HG03108 (cell line): ENCODE measurements at regions not wholly inside any gene's neighbourhood (a gene's known extent, or its start where the extent isn't known, plus 50 kb on each side); places are given as distances from the start of the nearest gene placed in this dataset.
"Not testable (repeated sequence)": the region's sequence is repeated elsewhere in the genome, so short reads cannot be mapped to it uniquely, and the experiment has no call there.

Experiments used
- ATAC-seq: cut with Tn5 transposase; IDR thresholded peaks from one replicate; pipeline ENCODE4 v1.9.1; 2021; ENCODE audit warnings: moderate library complexity; ENCODE audit not compliant: unreplicated experiment

- ATAC-seq, result no peak
These were observed 149.8 kb upstream of the PALMD start for GRCh38 chr1:99496067-99496466.

DNA sequence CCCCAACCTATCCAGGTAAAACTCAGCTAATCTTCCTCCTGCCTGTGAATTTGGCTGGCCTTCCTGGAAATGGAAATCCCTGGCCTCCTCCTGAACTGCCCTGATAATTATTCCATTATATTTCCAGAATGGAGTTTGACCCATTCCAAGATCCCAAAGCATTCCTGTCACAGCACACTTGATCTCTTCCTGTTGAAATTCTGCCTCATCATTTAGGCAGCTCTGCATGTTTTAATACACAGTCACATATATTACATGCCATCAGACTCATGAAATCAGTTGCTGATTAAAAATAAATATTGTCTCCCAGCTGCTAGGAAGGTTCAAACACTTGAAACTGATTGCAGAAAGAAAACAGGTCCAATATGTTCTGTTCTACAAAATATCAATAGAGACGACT, 148.2 kb upstream of the PALMD start:
- no peak for ATAC-seq

DNA sequence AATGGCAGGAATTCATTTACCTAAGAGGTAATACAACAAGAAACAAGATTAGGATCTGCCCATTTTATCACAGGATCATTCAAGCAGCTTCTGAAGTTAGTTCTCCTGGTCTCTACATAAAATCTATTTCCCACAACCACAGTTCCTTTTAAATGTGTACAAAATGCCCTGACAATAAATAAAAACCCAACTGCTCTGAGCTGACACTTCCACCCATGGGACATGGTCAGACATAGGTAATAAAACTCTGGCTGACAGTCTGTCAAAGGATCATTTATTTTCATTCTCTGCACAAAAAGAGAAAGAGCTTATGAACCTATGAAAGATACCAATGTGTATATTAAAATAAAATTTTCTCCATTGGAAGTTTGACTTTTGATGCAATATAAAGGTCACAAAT, 145.4 kb upstream of the PALMD start:
- no peak for ATAC-seq

DNA sequence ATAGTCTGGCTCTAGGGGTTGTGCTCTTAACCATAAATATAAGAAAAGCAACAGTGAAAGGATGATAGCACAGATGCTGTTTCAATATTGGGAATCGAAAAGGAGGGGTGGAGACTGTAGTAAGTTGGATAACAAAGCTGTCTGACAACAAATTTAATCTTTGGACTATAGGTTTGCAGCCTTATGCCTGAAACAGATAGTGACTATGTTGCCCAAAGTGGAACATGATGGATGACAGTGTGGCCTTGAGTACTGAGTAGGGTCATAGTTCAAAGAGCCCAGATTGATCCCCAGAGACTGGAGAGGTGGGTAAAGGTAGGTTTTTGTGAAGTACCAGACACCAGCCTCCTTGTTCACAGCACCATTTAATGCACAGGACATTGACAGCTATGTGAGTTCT, 144.0 kb upstream of the PALMD start:
- no peak for ATAC-seq

GRCh38 chr1:99502400-99502799, 143.5 kb upstream of the PALMD start:
- no peak for ATAC-seq

GRCh38 chr1:99503276-99503747, 142.6 kb upstream of the PALMD start:
- no peak for ATAC-seq

DNA sequence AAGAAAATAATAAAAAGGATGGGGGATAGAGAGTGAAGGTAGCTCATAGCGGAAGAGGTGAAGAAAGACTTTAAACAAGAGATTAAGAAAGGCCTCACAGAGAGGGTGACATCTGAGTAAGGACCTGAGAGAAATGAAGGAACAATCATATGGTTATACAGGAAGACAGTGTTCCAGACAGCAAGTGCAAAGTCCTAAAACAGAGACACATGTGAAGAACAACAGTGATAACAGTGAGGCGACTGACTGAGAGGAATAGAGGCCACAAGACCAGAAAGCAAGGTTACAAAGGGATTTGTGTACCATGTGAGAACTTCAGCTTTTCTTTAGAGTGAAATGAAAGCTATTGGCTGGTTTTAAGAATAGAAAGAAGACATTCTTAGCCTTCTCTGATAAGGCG, 141.6 kb upstream of the PALMD start:
- ATAC-seq, result no peak

DNA sequence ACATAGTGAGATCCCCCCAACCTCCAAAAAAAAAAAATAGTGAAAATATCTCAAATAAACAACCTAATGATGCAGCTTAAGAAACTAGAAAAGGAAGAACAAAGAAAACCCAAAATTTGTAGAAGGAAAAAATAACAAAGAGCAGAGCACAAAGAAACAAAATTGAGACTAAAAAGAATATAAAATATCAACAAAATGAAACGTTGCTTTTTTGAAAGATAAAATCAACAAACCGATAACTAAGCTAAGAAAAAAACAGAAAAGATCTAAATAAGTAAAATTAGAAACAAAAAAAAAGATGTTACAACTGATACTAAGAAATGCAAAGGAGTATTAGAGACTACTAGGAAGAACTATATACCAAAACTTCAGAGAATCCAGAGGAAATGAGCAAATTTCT, 139.3 kb upstream of the PALMD start:
- ATAC-seq, result no peak

DNA sequence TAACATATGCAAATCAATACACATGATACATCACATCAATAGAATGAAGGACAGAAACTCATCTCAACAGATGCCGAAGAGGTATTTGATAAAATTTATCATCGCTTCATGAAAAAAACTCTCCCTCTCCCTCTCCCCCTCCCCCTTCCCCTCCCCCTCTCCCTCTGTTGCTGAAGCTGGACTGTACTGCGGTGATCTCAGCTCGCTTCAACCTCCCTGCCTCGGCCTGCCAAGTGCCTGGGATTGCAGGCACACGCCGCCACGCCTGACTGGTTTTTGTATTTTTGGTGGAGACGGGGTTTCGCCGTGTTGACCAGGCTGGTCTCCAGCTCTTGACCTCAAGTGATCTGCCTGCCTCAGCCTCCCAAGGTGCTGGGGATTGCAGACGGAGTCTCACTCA, 138.5 kb upstream of the PALMD start:
- not testable (repeated sequence) for ATAC-seq

DNA sequence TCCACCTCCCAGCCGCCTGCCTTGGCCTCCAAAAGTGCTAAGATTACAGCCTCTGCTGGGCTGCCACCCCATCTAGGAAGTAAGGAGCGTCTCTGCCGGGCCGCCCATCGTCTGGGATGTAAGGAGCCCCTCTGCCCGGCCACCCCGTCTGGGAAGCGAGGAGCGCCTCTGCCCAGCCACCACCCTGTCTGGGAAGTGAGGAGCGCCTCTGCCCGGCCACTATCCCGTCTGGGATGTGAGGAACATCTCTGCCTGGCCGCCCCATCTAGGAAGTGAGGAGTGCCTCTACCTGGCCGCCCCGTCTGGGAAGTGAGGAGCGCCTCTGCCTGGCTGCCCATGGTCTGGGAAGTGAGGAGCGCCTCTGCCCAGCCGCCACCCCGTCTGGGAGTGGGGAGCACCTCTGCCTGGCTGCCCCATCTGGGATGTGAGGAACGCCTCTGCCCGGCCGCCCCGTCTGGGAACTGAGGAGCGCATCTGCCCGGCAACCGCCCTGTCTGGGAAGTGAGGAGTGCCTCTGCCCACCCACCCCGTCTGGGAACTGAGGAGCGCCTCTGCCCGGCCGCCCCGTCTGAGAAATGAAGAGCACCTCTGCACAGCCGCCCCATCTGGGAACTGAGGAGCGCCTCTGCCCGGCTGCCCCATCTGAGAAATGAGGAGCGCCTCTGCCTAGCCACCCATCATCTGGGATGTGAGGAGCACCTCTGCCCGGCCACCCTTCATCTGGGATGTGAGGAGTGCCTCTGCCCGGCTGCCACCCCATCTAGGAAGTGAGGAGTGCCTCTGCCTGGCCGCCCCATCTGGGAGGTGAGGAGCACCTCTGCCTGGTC, 137.8 kb upstream of the PALMD start:
- no peak for ATAC-seq

GRCh38 chr1:99508733-99509445, 137.0 kb upstream of the PALMD start:
- not testable (repeated sequence) for ATAC-seq

DNA sequence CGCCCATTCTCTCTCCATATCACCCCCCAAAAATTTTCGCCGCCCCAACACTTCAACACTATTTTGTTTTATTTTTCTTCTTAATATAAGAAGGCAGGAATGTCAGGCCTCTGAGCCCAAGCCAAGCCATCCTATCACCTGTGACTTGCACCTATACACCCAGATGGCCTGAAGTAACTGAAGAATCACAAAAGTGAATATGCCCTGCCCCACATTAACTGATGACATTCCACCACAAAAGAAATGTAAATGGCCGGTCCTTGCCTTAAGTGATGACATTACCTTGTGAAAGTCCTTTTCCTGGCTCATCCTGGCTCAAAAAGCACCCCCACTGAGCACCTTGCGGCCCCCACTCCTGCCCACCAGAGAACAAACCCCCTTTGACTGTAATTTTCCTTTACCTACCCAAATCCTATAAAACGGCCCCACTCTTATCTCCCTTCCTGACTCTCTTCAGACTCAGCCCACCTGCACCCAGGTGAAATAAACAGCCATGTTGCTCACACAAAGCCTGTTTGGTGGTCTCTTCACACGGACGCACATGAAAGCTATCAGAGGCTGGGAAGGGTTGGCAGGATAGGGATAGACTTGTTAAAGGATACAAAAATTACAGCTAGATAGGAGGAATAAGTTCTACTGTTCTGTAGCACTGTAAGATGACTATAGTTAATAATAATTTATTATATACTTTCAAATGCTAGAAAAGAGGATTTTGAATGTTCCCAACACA, 130.9 kb upstream of the PALMD start:
- not testable (repeated sequence) for ATAC-seq

- ATAC-seq, result no peak
These were observed 129.8 kb upstream of the PALMD start for GRCh38 chr1:99516141-99516540.

- no peak for ATAC-seq
These were observed 125.8 kb upstream of the PALMD start for GRCh38 chr1:99520121-99520520.

GRCh38 chr1:99525331-99525730, 120.6 kb upstream of the PALMD start:
- no peak for ATAC-seq

GRCh38 chr1:99527078-99527477, 118.8 kb upstream of the PALMD start:
- ATAC-seq, result no peak

GRCh38 chr1:99527545-99527944, 118.4 kb upstream of the PALMD start:
- ATAC-seq, result no peak

GRCh38 chr1:99529002-99529401, 116.9 kb upstream of the PALMD start:
- ATAC-seq, result no peak

DNA sequence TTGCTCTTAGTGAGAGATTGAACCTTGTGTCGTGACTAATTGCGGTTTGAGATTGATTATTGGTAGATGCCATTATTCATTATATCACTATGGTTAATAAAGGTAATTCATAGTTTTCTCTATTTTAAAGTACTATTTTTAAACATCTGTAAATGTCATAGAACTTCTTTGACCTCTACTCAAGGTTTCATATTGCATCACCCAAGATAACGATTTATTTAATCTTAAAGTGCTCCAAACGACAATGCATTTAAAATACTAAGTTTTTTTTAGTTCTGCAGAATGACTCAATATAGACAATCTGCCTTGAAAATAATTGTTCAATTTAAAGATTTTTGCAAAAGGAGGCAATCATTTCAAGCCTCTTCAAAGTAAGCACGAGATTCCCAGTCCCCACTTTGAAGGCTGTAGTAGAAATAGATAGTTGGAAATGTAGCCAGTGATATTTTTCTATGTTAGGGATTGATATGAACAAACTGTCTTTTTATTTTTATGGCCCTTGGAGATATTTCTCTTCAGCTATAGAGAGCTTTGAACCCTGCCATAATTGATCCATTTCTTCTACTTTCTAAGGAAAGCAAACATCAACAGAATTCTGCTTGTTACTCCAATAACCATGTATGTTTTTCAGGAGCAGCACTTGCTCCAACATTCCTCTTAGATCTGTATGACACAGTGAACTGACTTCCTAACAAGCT, 114.2 kb upstream of the PALMD start:
- ATAC-seq, result no peak

DNA sequence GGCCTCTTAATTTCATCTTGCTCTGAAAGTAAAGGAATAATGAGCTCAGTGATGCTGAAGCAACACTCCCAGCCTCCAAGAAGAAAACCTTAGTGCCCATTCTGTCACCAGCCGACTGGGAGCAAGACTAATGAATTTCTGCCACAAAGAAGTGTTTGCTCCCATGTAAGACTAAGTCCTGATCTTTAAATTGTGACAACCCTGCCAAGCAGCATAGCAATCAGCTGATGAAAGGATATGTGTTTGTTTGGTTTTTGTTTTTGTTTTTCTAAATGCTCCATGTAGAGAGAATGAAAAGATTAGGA, 113.7 kb upstream of the PALMD start:
- no peak for ATAC-seq

DNA sequence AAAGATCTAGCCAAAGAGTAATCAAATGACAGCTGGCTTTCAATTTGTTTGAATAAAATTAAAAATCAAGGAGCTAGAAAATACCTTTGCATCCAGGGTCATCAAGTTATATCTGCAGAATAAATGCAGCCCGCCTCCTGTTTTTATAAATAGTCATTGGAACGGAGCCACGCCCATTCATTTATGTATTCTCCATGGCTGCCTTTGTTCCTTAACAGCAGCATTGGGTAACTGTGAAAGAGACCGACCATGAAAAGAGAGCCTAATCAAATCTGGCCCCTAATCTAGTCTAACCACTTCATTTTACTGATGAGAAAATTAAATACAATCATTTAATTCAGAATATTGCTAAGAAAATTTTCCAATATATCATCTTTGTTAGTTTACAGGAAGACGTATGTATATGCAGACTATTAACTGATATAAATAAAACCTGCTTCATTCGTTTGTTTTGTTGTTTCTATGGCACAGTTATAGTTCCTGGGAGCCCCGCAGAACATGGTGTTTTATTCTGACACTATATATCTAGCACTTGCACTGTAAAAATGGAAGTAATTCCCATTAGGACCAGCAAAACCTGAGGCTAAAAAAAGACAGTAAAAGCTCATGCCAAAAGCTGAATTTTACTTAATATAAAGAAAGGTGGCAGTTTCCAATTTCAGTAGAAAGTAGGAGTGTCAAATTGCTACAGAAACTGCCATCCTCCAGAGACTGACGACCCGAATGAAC, 111.8 kb upstream of the PALMD start:
- no peak for ATAC-seq
